Embryonic facial prominence (tissue), 1 donor: ENCODE measurements at regions not wholly inside any gene's neighbourhood (a gene's known extent, or its start where the extent isn't known, plus 50 kb on each side); places are given as distances from the start of the nearest gene placed in this dataset.
"Not testable (repeated sequence)": the region's sequence is repeated elsewhere in the genome, so short reads cannot be mapped to it uniquely, and the experiment has no call there.

Experiments
- DNase-seq: peaks from one replicate; pipeline ENCODE4 v3.0.0-alpha.2; 2016; ENCODE audit errors: extremely low spot score

- DNase-seq = no peak
Observed at GRCh38 chr2:44086629-44087028, 82.0 kb upstream of the PPM1B start.

- DNase-seq = peak; percentile 47
Observed at GRCh38 chr2:44087036-44087713, 81.5 kb upstream of the PPM1B start.

- DNase-seq = no peak
Observed at GRCh38 chr2:44087714-44088092, 81.0 kb upstream of the PPM1B start.

GRCh38 chr2:44092519-44092918 is 76.2 kb upstream of the PPM1B start:
- not testable (repeated sequence) for DNase-seq

GRCh38 chr2:44093970-44094369 is 74.7 kb upstream of the PPM1B start:
- DNase-seq = no peak

- DNase-seq = no peak
Observed at GRCh38 chr2:44097322-44097907, 71.3 kb upstream of the PPM1B start.

- no peak for DNase-seq
Observed at GRCh38 chr2:44098050-44098449, 70.6 kb upstream of the PPM1B start.

GRCh38 chr2:44098891-44099290 is 69.8 kb upstream of the PPM1B start:
- no peak for DNase-seq

- DNase-seq = no peak
Observed at GRCh38 chr2:44100351-44100750, 68.3 kb upstream of the PPM1B start.

GRCh38 chr2:44101246-44101645 is 67.4 kb upstream of the PPM1B start:
- DNase-seq = no peak

GRCh38 chr2:44102790-44103562 is 65.7 kb upstream of the PPM1B start:
- DNase-seq = no peak

GRCh38 chr2:44103639-44104038 is 65.0 kb upstream of the PPM1B start:
- no peak for DNase-seq

GRCh38 chr2:44104855-44105271 is 63.8 kb upstream of the PPM1B start:
- no peak for DNase-seq

- DNase-seq = not testable (repeated sequence)
Observed at GRCh38 chr2:44106509-44106908, 62.2 kb upstream of the PPM1B start.

GRCh38 chr2:44107086-44107740 is 61.5 kb upstream of the PPM1B start:
- no peak for DNase-seq

GRCh38 chr2:44107974-44108373 is 60.7 kb upstream of the PPM1B start:
- no peak for DNase-seq

GRCh38 chr2:44109166-44109565 is 59.5 kb upstream of the PPM1B start:
- no peak for DNase-seq

GRCh38 chr2:44110444-44110843 is 58.2 kb upstream of the PPM1B start:
- no peak for DNase-seq

- no peak for DNase-seq
Observed at GRCh38 chr2:44112096-44112495, 56.6 kb upstream of the PPM1B start.

- DNase-seq = no peak
Observed at GRCh38 chr2:44116319-44116718, 52.4 kb upstream of the PPM1B start.

- no peak for DNase-seq
Observed at GRCh38 chr2:44118257-44118656, 50.4 kb upstream of the PPM1B start.
